ENCODE measurements at regions not wholly inside any gene's neighbourhood (a gene's known extent, or its start where the extent isn't known, plus 50 kb on each side); places are given as distances from the start of the nearest gene placed in this dataset.

- TF ChIP-seq EZH2phosphoT487 (conservative IDR thresholded peaks at IDR 0.05; ENCODE audit: low read length), result no peak
- TF ChIP-seq, protein P1, sequence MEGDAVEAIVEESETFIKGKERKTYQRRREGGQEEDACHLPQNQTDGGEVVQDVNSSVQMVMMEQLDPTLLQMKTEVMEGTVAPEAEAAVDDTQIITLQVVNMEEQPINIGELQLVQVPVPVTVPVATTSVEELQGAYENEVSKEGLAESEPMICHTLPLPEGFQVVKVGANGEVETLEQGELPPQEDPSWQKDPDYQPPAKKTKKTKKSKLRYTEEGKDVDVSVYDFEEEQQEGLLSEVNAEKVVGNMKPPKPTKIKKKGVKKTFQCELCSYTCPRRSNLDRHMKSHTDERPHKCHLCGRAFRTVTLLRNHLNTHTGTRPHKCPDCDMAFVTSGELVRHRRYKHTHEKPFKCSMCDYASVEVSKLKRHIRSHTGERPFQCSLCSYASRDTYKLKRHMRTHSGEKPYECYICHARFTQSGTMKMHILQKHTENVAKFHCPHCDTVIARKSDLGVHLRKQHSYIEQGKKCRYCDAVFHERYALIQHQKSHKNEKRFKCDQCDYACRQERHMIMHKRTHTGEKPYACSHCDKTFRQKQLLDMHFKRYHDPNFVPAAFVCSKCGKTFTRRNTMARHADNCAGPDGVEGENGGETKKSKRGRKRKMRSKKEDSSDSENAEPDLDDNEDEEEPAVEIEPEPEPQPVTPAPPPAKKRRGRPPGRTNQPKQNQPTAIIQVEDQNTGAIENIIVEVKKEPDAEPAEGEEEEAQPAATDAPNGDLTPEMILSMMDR (IDR thresholded peaks at IDR 0.05; ENCODE audit: insufficient read depth, low read length, poor library complexity, severe bottlenecking), result no peak
- H3K27ac ChIP-seq (ENCODE audit: low read depth, low read length), result no peak overlapping the region
- H4K20me1 ChIP-seq (ENCODE audit: low read depth, low read length), result 0 out of 2 replicates have a peak, but pooled peaks cover 3% of the 10 kb centered on the region
- H3K36me3 ChIP-seq (ENCODE audit: low read length), result no peaks in the 10 kb centered on the region
- no peak overlapping the region for H3K4me3 ChIP-seq (ENCODE audit: insufficient read depth, low read length, poor library complexity, severe bottlenecking)
- H3K9ac ChIP-seq (ENCODE audit: low read length), result no peak overlapping the region
- H3K27me3 ChIP-seq (ENCODE audit: low read length), result no peaks in the 10 kb centered on the region
- no peaks in the 10 kb centered on the region for H3K9me3 ChIP-seq (ENCODE audit: insufficient read depth, low read length)
- no peak overlapping the region for H2AFZ ChIP-seq (ENCODE audit: low read depth, low read length, severe bottlenecking)
- no peaks in the 10 kb centered on the region for H3K79me2 ChIP-seq (ENCODE audit: insufficient read depth, low read length)
- no peak overlapping the region for H3K4me2 ChIP-seq (ENCODE audit: low read depth, low read length, poor library complexity, severe bottlenecking)
- H3K9me2 ChIP-seq (replicated peaks; ENCODE audit: insufficient read depth, low read length), result no peaks in the 10 kb centered on the region
- no peaks in the 10 kb centered on the region for H3F3A ChIP-seq (ENCODE audit: insufficient read depth)
Measured at GRCh38 chr7:19508821-19509220, 200.0 kb downstream of the POLR1F start.

- Histone ChIP-seq H3K9me3 (ENCODE audit: insufficient read depth, low read length) (no peaks in the 10 kb centered on the region), H2AFZ (ENCODE audit: low read depth, low read length, severe bottlenecking) (no peak overlapping the region)
Measured at GRCh38 chr7:19508124-19508523, 200.7 kb downstream of the POLR1F start.

DNA sequence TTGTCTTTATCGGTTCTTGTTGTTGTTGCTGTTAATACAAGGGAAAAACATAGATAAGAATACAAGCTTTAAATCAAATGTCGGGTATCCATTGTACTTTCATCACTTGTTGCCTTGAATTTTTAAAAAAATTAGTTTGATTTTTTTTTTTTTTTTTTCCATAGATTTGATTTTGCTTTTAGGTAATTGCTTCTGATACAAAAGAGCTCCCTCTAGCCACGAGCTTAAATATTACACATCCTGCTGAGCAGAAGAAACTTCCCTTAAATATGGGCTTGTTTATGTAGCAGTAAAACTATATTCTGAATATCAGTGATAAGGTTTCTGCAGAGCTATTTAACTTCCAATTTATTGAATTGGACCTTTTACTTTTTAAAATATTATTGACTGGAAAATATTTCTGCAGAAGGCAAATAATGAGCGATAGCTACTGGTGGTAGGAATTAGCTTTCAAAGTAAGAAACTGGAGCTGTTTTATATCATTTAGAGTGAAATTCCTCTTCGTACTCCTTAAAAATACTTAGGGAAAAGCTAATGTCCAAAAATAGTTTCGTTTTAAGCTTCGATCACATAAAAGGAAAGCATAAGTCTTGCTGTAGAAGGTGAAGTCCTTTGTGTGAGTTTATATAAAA, 216.9 kb downstream of the POLR1F start:
- no peaks in the 10 kb centered on the region for H3K36me3 ChIP-seq (ENCODE audit: low read length)
- H3K9me2 ChIP-seq (replicated peaks; ENCODE audit: insufficient read depth, low read length), result no peaks in the 10 kb centered on the region
- H3K4me3 ChIP-seq (ENCODE audit: insufficient read depth, low read length, poor library complexity, severe bottlenecking), result no peak overlapping the region
- no peaks in the 10 kb centered on the region for H4K20me1 ChIP-seq (ENCODE audit: low read depth, low read length)
- H3K4me2 ChIP-seq (ENCODE audit: low read depth, low read length, poor library complexity, severe bottlenecking), result no peak overlapping the region
- no peak overlapping the region for H3K27ac ChIP-seq (ENCODE audit: low read depth, low read length)
- H2AFZ ChIP-seq (ENCODE audit: low read depth, low read length, severe bottlenecking), result no peak overlapping the region
- H3K79me2 ChIP-seq (ENCODE audit: insufficient read depth, low read length), result no peaks in the 10 kb centered on the region
- H3K9me3 ChIP-seq (ENCODE audit: insufficient read depth, low read length), result no peaks in the 10 kb centered on the region
- H3K27me3 ChIP-seq (ENCODE audit: low read length), result no peaks in the 10 kb centered on the region
- H3F3A ChIP-seq (ENCODE audit: insufficient read depth), result no peaks in the 10 kb centered on the region
- TF ChIP-seq, protein P1 (IDR thresholded peaks at IDR 0.05; ENCODE audit: insufficient read depth, low read length, poor library complexity, severe bottlenecking), result peak; percentile 84
- no peak for TF ChIP-seq EZH2phosphoT487 (conservative IDR thresholded peaks at IDR 0.05; ENCODE audit: low read length)
- no peak overlapping the region for H3K9ac ChIP-seq (ENCODE audit: low read length)

More at GRCh38 chr7:19508124-19508523, 200.7 kb downstream of the POLR1F start:
- H3K27ac ChIP-seq (ENCODE audit: low read depth, low read length), result no peak overlapping the region
- no peak overlapping the region for H3K9ac ChIP-seq (ENCODE audit: low read length)
- H3K4me3 ChIP-seq (ENCODE audit: insufficient read depth, low read length, poor library complexity, severe bottlenecking), result no peak overlapping the region
- H4K20me1 ChIP-seq (ENCODE audit: low read depth, low read length), result 0 out of 2 replicates have a peak, but pooled peaks cover 3% of the 10 kb centered on the region
- H3K79me2 ChIP-seq (ENCODE audit: insufficient read depth, low read length), result no peaks in the 10 kb centered on the region
- H3K9me2 ChIP-seq (replicated peaks; ENCODE audit: insufficient read depth, low read length), result no peaks in the 10 kb centered on the region
- TF ChIP-seq, protein P1 (IDR thresholded peaks at IDR 0.05; ENCODE audit: insufficient read depth, low read length, poor library complexity, severe bottlenecking), result no peak
- TF ChIP-seq EZH2phosphoT487 (conservative IDR thresholded peaks at IDR 0.05; ENCODE audit: low read length), result no peak
- H3K27me3 ChIP-seq (ENCODE audit: low read length), result no peaks in the 10 kb centered on the region
- H3K4me2 ChIP-seq (ENCODE audit: low read depth, low read length, poor library complexity, severe bottlenecking), result no peak overlapping the region
- H3F3A ChIP-seq (ENCODE audit: insufficient read depth), result no peaks in the 10 kb centered on the region
- H3K36me3 ChIP-seq (ENCODE audit: low read length), result no peaks in the 10 kb centered on the region; the same call in 1 of the 2 replicates
